ENCODE measurements at regions not wholly inside any gene's neighbourhood (a gene's known extent, or its start where the extent isn't known, plus 50 kb on each side); places are given as distances from the start of the nearest gene placed in this dataset.

GRCh38 chr20:40606237-40606636 lies 82.8 kb downstream of the MAFB start:
- no peak for DNase-seq (ENCODE audit: low read depth in 1 of 2, low spot score in 2 of 2)
- H3K9me3 ChIP-seq (replicated peaks), result no peaks in the 10 kb centered on the region
- H3K27ac ChIP-seq, result no peak overlapping the region
- no peak overlapping the region for H3K4me3 ChIP-seq
- H3K4me1 ChIP-seq (replicated peaks), result no peaks in the 10 kb centered on the region
- H3K27me3 ChIP-seq (replicated peaks), result no peaks in the 10 kb centered on the region
- no peaks in the 10 kb centered on the region for H3K36me3 ChIP-seq

- H3K4me3 ChIP-seq, result no peak overlapping the region
- H3K27me3 ChIP-seq (replicated peaks), result no peaks in the 10 kb centered on the region
- no peak for DNase-seq (ENCODE audit: low read depth in 1 of 2, low spot score in 2 of 2)
- no peak overlapping the region for H3K27ac ChIP-seq
- no peaks in the 10 kb centered on the region for H3K4me1 ChIP-seq (replicated peaks)
- H3K9me3 ChIP-seq (replicated peaks), result no peaks in the 10 kb centered on the region
- H3K36me3 ChIP-seq, result no peaks in the 10 kb centered on the region
Observed at GRCh38 chr20:40604416-40604815, 84.6 kb downstream of the MAFB start.

DNA sequence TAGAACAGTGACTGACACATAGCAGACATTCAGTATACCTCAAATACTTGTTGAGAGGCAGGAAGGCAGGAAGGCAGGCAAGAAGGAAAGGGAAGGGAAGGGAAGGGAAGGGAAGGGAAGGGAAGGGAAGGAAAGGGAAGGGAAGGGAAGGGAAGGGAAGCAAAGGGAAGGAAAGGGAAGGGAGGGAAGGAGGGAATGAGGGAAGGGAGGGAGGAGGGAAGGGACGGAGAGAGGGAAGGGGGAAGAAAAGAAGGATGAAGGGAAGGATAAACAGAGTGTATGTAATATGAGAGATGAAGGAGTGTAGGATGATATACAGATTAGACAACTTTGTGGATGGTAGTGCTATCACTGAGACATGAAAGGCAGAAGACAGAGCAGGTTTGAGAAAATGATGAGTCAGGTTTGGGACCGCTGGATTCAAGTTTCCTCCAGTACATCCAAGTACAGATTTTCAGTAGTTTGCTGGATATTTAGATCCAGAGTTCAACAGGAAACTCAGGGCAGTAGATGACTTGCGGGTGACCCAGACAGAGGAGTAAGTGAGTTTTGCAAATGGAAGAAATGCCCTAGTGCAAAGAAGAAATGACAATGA lies 85.9 kb downstream of the MAFB start:
- H3K27me3 ChIP-seq (replicated peaks), result no peaks in the 10 kb centered on the region
- no peaks in the 10 kb centered on the region for H3K4me1 ChIP-seq (replicated peaks)
- H3K4me3 ChIP-seq, result no peak overlapping the region
- H3K27ac ChIP-seq, result no peak overlapping the region
- H3K36me3 ChIP-seq, result no peaks in the 10 kb centered on the region
- H3K9me3 ChIP-seq (replicated peaks), result no peaks in the 10 kb centered on the region
- no peak for DNase-seq (ENCODE audit: low read depth in 1 of 2, low spot score in 2 of 2)

GRCh38 chr20:40602381-40602780 lies 86.7 kb downstream of the MAFB start:
- H3K27ac ChIP-seq, result no peak overlapping the region
- H3K27me3 ChIP-seq (replicated peaks), result no peaks in the 10 kb centered on the region

GRCh38 chr20:40600441-40601219 lies 88.4 kb downstream of the MAFB start:
- no peak for DNase-seq (ENCODE audit: low read depth in 1 of 2, low spot score in 2 of 2)
- no peaks in the 10 kb centered on the region for H3K9me3 ChIP-seq (replicated peaks)
- H3K27me3 ChIP-seq (replicated peaks), result no peaks in the 10 kb centered on the region
- no peaks in the 10 kb centered on the region for H3K4me1 ChIP-seq (replicated peaks)
- H3K4me3 ChIP-seq, result no peak overlapping the region
- H3K27ac ChIP-seq, result no peak overlapping the region
- no peaks in the 10 kb centered on the region for H3K36me3 ChIP-seq

More at GRCh38 chr20:40602381-40602780, 86.7 kb downstream of the MAFB start:
- Histone ChIP-seq H3K4me1 (replicated peaks) (no peaks in the 10 kb centered on the region), H3K4me3 (no peak overlapping the region), H3K9me3 (replicated peaks) (no peaks in the 10 kb centered on the region), H3K36me3 (no peaks in the 10 kb centered on the region)
- DNase-seq (ENCODE audit: low read depth in 1 of 2, low spot score in 2 of 2), result no peak

GRCh38 chr20:40599987-40600386 lies 89.0 kb downstream of the MAFB start:
- no peaks in the 10 kb centered on the region for H3K9me3 ChIP-seq (replicated peaks)
- no peak overlapping the region for H3K27ac ChIP-seq
- no peaks in the 10 kb centered on the region for H3K36me3 ChIP-seq
- DNase-seq (ENCODE audit: low read depth in 1 of 2, low spot score in 2 of 2), result no peak
- H3K4me3 ChIP-seq, result no peak overlapping the region
- no peaks in the 10 kb centered on the region for H3K4me1 ChIP-seq (replicated peaks)
- H3K27me3 ChIP-seq (replicated peaks), result no peaks in the 10 kb centered on the region

GRCh38 chr20:40592941-40593340 lies 96.1 kb downstream of the MAFB start:
- Histone ChIP-seq H3K9me3 (replicated peaks) (peaks cover 3% of the 10 kb centered on the region; the same call in 1 of the 2 replicates), H3K4me3 (no peak overlapping the region), H3K27me3 (replicated peaks) (no peaks in the 10 kb centered on the region), H3K4me1 (replicated peaks) (no peaks in the 10 kb centered on the region), H3K27ac (no peak overlapping the region), H3K36me3 (no peaks in the 10 kb centered on the region)
- no peak for DNase-seq (ENCODE audit: low read depth in 1 of 2, low spot score in 2 of 2)

- Histone ChIP-seq H3K9me3 (replicated peaks) (peaks cover 3% of the 10 kb centered on the region; the same call in 1 of the 2 replicates), H3K27me3 (replicated peaks) (no peaks in the 10 kb centered on the region), H3K36me3 (no peaks in the 10 kb centered on the region), H3K4me1 (replicated peaks) (no peaks in the 10 kb centered on the region), H3K4me3 (no peak overlapping the region), H3K27ac (no peak overlapping the region)
- DNase-seq (ENCODE audit: low read depth in 1 of 2, low spot score in 2 of 2), result no peak
Observed at GRCh38 chr20:40591536-40591935, 97.5 kb downstream of the MAFB start.

GRCh38 chr20:40591119-40591518 lies 97.9 kb downstream of the MAFB start:
- Histone ChIP-seq H3K4me1 (replicated peaks) (no peaks in the 10 kb centered on the region), H3K4me3 (no peak overlapping the region), H3K27me3 (replicated peaks) (no peaks in the 10 kb centered on the region), H3K27ac (no peak overlapping the region), H3K36me3 (no peaks in the 10 kb centered on the region), H3K9me3 (replicated peaks) (peaks cover 3% of the 10 kb centered on the region; the same call in 1 of the 2 replicates)
- DNase-seq (ENCODE audit: low read depth in 1 of 2, low spot score in 2 of 2), result no peak

GRCh38 chr20:40589581-40589980 lies 99.5 kb downstream of the MAFB start:
- H3K36me3 ChIP-seq, result no peaks in the 10 kb centered on the region
- no peak overlapping the region for H3K4me3 ChIP-seq
- no peaks in the 10 kb centered on the region for H3K4me1 ChIP-seq (replicated peaks)
- no peaks in the 10 kb centered on the region for H3K27me3 ChIP-seq (replicated peaks)
- H3K9me3 ChIP-seq (replicated peaks), result peaks cover 3% of the 10 kb centered on the region; the same call in 1 of the 2 replicates
- no peak for DNase-seq (ENCODE audit: low read depth in 1 of 2, low spot score in 2 of 2)
- no peak overlapping the region for H3K27ac ChIP-seq

- Histone ChIP-seq H3K36me3 (no peaks in the 10 kb centered on the region), H3K9me3 (replicated peaks) (peaks cover 3% of the 10 kb centered on the region; the same call in 1 of the 2 replicates), H3K27ac (no peak overlapping the region), H3K4me1 (replicated peaks) (no peaks in the 10 kb centered on the region), H3K27me3 (replicated peaks) (no peaks in the 10 kb centered on the region), H3K4me3 (no peak overlapping the region)
- DNase-seq (ENCODE audit: low read depth in 1 of 2, low spot score in 2 of 2), result no peak
Observed at GRCh38 chr20:40588891-40589290, 100.1 kb downstream of the MAFB start.

DNA sequence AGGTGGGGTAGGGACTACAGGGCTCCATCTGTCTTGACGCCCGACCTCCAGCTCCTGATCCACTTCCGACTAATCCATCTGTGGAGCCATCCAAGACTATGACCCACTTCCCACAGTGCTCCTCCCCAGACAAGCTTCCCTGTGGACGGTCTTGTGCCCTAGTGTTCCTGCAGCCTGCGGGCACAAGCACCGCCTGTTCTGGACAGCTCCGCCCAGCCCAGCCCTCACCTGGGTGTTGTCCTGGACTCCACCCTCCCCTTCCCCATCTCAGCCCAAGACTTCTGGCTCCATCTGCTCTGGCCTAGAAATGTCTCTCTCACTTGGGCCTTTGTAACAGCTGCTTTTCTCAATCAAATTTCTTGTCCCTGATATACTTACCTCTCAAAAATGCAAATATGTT lies 102.0 kb downstream of the MAFB start:
- no peak for DNase-seq (ENCODE audit: low read depth in 1 of 2, low spot score in 2 of 2)
- no peaks in the 10 kb centered on the region for H3K36me3 ChIP-seq
- H3K27ac ChIP-seq, result no peak overlapping the region
- peaks cover 3% of the 10 kb centered on the region; the same call in 1 of the 2 replicates for H3K9me3 ChIP-seq (replicated peaks)
- H3K4me3 ChIP-seq, result no peak overlapping the region
- H3K4me1 ChIP-seq (replicated peaks), result no peaks in the 10 kb centered on the region
- H3K27me3 ChIP-seq (replicated peaks), result no peaks in the 10 kb centered on the region

DNA sequence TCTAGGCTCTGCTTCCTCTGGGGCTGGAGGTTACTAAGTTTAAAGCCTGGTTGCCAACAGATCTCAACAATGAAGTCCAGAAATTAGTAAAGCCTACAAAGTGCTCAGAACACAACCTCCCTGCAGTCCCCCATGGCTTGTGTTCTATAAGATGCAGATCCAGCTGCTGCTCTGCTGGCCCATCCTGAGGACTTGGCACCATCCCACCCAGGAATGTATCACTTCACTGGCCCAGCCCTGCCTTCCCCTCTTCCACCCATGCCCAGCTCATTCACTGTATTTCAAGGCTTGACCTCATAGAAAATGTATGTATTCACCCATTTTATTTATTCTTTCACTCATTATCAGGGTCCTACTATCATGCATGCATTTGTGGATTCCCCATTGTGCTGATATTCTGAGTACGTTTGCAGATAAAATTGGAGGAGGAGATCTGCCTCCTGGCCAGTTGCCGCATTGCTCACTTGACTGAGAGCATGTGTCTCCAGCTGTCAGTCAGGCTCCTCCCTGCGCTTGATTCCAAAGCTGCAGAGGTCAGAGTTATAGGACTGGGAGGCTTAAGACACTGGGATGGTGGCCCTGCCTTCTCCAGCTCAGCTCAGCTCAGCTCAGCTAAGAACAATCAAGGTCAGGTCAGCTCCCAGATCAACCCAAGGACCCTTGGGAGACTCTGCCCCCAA lies 104.8 kb downstream of the MAFB start:
- Histone ChIP-seq H3K9me3 (replicated peaks) (no peaks in the 10 kb centered on the region), H3K36me3 (no peaks in the 10 kb centered on the region), H3K27me3 (replicated peaks) (no peaks in the 10 kb centered on the region), H3K4me3 (no peak overlapping the region), H3K27ac (no peak overlapping the region), H3K4me1 (replicated peaks) (no peaks in the 10 kb centered on the region)
- no peak for DNase-seq (ENCODE audit: low read depth in 1 of 2, low spot score in 2 of 2)

- Histone ChIP-seq H3K36me3 (no peaks in the 10 kb centered on the region), H3K9me3 (replicated peaks) (no peaks in the 10 kb centered on the region), H3K4me1 (replicated peaks) (no peaks in the 10 kb centered on the region), H3K27me3 (replicated peaks) (no peaks in the 10 kb centered on the region), H3K27ac (no peak overlapping the region), H3K4me3 (no peak overlapping the region)
- no peak for DNase-seq (ENCODE audit: low read depth in 1 of 2, low spot score in 2 of 2)
Observed at GRCh38 chr20:40583636-40584035, 105.4 kb downstream of the MAFB start.
